GM12878 (cell line): ENCODE measurements at regions not wholly inside any gene's neighbourhood (a gene's known extent, or its start where the extent isn't known, plus 50 kb on each side); places are given as distances from the start of the nearest gene placed in this dataset.

Experiments
- POU2F2 ChIP-seq: IDR thresholded peaks from 3 replicates; pipeline ENCODE4 v1.6.1; 2011; ENCODE audit warnings: low read depth, mild to moderate bottlenecking, low read length, borderline replicate concordance
- SUZ12 ChIP-seq: fragments of 200-600 bp; sonication (generic); IDR thresholded peaks from one replicate; pipeline ENCODE4 v1.6.1; 2018; ENCODE audit warnings: antibody characterized with exemption, mild to moderate bottlenecking; ENCODE audit not compliant: unreplicated experiment
- TF ChIP-seq, protein P1 (sequence below): IDR thresholded peaks from 2 replicates; pipeline ENCODE4 v1.6.1; 2012; ENCODE audit warnings: low read length, inconsistent platforms
- TF ChIP-seq, protein P2 (sequence below): IDR thresholded peaks from 2 replicates; pipeline ENCODE4 v1.6.1; 2012; ENCODE audit warnings: improper control_type of control experiment, low read depth, low read length; ENCODE audit not compliant: insufficient replicate concordance
- TF ChIP-seq, protein P3 (sequence below): fragments of 450-650 bp; conservative IDR thresholded peaks from 2 replicates; pipeline ENCODE4 v1.6.1; 2017; ENCODE audit warnings: mild to moderate bottlenecking, moderate library complexity
- TF ChIP-seq, protein P4 (sequence below), 3 experiments: IDR thresholded peaks in 2 of 3; conservative IDR thresholded peaks in 1 of 3; 2 replicates each; pipeline ENCODE4 v1.5.1; 2011; ENCODE audit warnings: low read depth in 3 of 3, low read length in 3 of 3, mild to moderate bottlenecking in 3 of 3, control low read depth in 2 of 3, moderate library complexity in 2 of 3, inconsistent platforms in 1 of 3, mixed read lengths in 1 of 3; ENCODE audit not compliant: control insufficient read depth in 2 of 3, insufficient read depth in 1 of 3; ENCODE audit errors: extremely low read depth in 1 of 3

DNA sequence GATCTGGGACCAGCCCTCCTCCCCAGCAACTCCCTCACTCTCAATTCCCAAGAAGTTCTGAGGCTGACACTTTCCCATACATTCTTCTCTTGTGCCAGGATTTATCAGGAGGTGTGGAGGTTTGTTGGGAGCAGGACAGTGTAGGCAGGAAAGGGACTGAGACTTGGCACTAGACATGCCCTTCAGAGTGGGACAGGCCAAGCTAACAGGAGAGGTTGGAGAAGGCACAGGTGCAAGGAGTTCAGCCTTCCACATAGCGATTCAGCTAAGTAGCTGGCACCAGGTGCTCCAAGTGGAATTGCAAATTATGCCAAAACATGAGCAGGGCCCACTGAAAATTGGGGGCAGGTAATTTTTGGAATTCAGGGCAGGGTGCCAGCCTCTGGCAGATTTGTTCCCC lies 83.0 kb upstream of the DUSP10 start (continued):
- TF ChIP-seq, protein P1, sequence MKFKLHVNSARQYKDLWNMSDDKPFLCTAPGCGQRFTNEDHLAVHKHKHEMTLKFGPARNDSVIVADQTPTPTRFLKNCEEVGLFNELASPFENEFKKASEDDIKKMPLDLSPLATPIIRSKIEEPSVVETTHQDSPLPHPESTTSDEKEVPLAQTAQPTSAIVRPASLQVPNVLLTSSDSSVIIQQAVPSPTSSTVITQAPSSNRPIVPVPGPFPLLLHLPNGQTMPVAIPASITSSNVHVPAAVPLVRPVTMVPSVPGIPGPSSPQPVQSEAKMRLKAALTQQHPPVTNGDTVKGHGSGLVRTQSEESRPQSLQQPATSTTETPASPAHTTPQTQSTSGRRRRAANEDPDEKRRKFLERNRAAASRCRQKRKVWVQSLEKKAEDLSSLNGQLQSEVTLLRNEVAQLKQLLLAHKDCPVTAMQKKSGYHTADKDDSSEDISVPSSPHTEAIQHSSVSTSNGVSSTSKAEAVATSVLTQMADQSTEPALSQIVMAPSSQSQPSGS, result no peak
- TF ChIP-seq, protein P2, sequence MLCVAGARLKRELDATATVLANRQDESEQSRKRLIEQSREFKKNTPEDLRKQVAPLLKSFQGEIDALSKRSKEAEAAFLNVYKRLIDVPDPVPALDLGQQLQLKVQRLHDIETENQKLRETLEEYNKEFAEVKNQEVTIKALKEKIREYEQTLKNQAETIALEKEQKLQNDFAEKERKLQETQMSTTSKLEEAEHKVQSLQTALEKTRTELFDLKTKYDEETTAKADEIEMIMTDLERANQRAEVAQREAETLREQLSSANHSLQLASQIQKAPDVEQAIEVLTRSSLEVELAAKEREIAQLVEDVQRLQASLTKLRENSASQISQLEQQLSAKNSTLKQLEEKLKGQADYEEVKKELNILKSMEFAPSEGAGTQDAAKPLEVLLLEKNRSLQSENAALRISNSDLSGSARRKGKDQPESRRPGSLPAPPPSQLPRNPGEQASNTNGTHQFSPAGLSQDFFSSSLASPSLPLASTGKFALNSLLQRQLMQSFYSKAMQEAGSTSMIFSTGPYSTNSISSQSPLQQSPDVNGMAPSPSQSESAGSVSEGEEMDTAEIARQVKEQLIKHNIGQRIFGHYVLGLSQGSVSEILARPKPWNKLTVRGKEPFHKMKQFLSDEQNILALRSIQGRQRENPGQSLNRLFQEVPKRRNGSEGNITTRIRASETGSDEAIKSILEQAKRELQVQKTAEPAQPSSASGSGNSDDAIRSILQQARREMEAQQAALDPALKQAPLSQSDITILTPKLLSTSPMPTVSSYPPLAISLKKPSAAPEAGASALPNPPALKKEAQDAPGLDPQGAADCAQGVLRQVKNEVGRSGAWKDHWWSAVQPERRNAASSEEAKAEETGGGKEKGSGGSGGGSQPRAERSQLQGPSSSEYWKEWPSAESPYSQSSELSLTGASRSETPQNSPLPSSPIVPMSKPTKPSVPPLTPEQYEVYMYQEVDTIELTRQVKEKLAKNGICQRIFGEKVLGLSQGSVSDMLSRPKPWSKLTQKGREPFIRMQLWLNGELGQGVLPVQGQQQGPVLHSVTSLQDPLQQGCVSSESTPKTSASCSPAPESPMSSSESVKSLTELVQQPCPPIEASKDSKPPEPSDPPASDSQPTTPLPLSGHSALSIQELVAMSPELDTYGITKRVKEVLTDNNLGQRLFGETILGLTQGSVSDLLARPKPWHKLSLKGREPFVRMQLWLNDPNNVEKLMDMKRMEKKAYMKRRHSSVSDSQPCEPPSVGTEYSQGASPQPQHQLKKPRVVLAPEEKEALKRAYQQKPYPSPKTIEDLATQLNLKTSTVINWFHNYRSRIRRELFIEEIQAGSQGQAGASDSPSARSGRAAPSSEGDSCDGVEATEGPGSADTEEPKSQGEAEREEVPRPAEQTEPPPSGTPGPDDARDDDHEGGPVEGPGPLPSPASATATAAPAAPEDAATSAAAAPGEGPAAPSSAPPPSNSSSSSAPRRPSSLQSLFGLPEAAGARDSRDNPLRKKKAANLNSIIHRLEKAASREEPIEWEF, result no peak
- TF ChIP-seq, protein P3, sequence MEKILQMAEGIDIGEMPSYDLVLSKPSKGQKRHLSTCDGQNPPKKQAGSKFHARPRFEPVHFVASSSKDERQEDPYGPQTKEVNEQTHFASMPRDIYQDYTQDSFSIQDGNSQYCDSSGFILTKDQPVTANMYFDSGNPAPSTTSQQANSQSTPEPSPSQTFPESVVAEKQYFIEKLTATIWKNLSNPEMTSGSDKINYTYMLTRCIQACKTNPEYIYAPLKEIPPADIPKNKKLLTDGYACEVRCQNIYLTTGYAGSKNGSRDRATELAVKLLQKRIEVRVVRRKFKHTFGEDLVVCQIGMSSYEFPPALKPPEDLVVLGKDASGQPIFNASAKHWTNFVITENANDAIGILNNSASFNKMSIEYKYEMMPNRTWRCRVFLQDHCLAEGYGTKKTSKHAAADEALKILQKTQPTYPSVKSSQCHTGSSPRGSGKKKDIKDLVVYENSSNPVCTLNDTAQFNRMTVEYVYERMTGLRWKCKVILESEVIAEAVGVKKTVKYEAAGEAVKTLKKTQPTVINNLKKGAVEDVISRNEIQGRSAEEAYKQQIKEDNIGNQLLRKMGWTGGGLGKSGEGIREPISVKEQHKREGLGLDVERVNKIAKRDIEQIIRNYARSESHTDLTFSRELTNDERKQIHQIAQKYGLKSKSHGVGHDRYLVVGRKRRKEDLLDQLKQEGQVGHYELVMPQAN, result no peak
- TF ChIP-seq POU2F2 (no peak), SUZ12 (no peak)
- TF ChIP-seq, protein P4, sequence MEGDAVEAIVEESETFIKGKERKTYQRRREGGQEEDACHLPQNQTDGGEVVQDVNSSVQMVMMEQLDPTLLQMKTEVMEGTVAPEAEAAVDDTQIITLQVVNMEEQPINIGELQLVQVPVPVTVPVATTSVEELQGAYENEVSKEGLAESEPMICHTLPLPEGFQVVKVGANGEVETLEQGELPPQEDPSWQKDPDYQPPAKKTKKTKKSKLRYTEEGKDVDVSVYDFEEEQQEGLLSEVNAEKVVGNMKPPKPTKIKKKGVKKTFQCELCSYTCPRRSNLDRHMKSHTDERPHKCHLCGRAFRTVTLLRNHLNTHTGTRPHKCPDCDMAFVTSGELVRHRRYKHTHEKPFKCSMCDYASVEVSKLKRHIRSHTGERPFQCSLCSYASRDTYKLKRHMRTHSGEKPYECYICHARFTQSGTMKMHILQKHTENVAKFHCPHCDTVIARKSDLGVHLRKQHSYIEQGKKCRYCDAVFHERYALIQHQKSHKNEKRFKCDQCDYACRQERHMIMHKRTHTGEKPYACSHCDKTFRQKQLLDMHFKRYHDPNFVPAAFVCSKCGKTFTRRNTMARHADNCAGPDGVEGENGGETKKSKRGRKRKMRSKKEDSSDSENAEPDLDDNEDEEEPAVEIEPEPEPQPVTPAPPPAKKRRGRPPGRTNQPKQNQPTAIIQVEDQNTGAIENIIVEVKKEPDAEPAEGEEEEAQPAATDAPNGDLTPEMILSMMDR (IDR thresholded peaks at IDR 0.05 in 2 of 3, conservative IDR thresholded peaks at IDR 0.05 in 1 of 3; ENCODE audit: control insufficient read depth in 2 of 3, extremely low read depth in 1 of 3, insufficient read depth in 1 of 3, low read depth in 3 of 3, low read length in 3 of 3), result no peak
